CD4-positive, alpha-beta T cell treated with Interleukin-21 for 1 hour (primary cell): ENCODE measurements at regions not wholly inside any gene's neighbourhood (a gene's known extent, or its start where the extent isn't known, plus 50 kb on each side); places are given as distances from the start of the nearest gene placed in this dataset.

Experiments used
- DNase-seq: peaks from one replicate; pipeline ENCODE4 v3.0.0-alpha.2; 2020

DNA sequence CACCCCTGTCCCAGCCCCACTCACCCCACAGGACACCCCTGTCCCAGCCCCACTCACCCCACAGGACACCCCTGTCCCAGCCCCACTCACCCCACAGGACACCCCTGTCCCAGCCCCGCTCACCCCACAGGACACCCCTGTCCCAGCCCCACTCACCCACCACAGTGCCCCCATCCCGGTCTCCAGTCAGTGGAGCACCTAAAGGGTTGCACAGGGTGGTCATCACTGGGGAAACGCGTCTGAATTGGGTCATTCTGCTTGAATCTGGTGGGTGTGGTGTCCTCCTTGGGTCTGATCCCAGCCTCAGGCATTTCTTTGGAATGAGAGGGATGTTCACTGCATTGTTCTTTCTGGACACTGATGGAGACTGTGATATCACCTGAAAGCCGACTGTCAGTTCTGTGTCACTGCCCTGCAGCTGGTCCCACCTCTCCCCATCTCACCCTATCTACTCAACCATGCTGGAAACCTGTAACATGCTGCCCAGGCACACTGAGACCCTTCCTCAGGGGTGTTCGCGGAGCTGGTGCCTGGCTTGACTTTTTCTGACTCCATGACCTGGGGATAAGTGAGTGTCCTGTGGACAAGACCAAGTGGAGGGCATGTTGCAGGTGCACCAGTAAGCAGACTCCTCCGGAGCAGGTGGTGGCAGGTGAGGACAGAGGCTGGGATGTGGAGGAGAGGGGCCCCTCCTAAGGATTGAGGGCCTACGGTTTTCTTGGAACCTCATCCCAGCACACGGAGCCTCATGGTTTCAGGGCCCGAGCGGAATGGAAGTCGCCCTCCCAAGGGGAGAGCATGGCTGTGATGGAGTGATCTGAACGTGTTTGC is 262.5 kb upstream of the PPP2R2D start:
- DNase-seq, result no peak

DNA sequence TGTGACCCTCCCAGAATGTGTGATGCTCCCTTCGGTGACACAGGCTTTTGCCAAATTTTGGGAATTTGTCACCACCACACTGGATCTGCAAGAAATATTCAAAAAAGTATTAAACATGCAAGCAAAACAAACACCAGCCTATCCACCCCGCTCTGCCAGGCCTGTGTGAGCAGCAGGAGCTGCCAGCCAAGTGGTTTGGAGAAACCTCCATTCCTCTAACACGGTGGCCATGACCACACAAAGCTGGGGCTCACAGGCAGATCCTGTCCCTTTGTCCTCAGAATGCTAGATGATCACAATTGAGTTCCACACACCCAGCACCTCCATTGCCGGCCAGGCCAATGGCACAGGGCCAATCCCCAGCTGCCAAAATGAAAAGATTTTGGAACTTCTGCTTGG is 261.9 kb upstream of the PPP2R2D start:
- DNase-seq, result no peak

DNA sequence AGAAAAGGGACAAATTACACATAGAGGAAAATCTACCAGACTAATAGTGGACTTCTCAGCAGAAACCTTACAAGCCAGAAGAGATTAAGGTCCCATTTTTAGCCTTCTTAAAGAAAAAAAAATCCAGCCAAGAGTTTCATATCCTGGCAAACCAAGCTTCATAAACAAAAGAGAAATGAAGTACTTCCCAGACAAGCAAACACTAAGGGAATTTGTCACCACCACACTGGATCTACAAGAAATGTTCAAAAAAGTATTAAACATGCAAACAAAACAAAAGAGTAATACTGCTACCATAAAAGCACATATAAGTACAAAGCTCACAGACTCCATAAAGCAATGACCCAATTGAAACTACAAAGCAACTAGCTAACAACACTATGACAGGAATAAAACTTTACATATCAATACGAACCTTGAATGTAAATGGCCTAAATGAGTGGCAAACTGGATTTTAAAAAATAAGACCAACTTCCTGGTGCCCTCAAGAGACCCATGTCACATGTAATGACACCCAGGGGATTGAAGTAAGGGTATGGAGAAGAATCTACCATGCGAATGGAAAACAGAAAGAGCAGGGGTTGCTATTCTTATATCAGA is 260.7 kb upstream of the PPP2R2D start:
- no peak for DNase-seq

DNA sequence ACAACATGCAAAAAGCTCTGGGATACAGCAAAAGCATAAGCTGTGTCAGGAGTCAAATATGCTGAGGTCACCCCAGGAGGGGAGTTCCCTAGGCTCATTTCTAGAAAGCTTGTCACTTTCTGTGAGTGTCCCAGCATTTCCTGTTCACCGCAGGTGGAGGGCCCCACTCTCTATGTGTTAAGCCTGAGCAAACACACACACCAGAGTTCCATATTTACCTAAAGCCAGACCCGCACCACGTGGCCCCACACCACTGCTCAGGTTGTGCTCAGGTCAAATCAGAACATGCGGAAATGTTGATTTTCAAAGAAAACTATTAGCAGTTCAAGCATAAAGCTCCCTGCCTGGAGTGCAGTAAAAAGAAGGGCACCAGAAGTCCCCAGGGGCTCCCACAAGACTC is 259.6 kb upstream of the PPP2R2D start:
- DNase-seq, result no peak

DNA sequence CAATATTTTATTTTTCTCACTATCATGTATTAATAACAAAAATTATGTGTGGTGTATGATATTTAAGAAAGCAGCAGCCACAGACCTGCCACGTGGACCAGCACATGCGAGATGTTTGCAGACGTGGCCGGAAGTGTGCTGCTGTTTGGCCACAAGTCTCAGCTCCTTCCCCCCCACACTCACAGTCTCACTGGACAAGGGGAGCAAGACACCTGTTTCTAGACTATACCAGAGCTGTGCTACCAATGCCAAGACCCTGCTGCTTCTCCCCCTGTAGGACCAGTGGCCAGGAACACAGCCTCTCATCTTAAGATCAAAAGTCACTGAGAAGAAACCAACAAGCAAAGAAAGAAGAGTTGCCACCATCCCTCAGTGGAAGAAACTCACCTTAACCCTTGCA is 258.9 kb upstream of the PPP2R2D start:
- DNase-seq, result no peak

DNA sequence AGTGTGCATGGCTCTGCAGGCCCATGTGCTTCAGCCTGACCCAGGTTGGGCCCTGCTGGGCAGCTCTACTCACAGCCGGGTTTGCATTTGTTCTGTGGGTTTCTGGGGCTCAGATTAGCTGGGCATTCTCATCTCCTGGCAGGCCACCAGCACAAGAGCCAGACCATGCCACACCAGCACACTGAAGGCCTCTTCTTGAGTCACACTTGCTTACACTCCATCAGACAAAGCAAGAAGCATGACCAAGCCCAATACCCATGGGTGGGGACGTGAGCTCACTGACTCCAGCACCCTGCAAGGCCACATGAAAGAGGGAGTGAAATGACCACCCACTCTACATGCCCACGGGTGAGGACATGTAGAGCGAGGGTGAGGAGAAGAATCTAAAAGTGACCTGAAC is 257.8 kb upstream of the PPP2R2D start:
- no peak for DNase-seq

DNA sequence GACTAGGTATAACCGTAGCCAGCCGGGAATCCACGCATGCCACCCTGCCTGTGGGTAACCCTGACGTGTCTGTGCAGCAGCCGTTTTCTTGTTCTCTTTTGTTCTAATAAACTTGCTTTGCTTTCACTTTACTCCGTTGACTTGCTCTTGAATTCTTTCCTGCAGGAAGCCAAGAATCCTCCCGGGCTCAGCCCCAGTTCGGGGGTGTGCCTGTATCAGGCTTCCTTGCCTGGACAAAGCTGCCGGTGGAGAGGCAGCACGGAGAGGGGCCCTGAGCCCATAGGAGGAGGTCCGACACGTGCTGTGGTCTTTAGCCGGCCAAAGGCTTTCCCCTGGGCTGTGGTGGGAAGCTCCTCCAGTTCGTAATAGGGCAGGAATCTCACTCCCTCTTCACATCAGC is 256.5 kb upstream of the PPP2R2D start:
- no peak for DNase-seq

DNA sequence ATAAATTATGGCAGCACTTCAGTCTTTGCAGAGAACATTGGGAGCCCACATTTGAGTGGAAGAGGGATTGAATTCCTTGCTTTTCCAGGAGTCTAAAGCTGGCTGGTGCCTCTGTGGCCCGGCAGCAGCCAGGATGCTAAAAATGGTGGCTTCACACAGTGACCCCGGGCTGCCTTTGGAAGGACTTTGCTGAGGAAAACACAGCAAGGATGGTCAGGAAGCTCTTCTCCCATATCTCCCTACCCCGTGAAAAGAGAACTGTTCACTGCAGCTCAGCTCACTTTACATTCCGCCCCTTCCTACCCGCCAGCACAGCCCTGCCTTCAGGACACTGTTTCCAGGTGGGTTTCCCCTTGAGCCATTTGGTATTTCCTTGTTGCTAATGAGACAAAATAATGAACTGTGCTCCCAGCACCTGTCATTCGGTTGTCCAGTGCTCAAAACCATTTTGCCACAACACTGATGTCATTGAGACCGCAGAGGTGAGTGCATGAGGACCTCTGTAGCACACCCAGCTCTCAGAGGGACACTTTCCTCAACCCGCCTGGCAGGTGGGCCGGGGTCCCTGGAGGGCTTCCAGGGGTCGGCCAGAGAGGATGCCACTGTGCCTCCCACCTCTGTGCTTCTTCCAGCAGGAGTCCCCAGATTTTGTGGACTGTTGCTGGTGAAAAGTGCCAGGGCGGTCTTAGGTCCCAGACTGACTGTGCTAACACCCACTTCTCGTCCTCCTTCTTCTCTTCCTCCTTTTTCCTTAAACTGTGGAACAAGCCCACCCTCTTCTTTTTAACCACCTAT is 255.7 kb upstream of the PPP2R2D start:
- no peak for DNase-seq

DNA sequence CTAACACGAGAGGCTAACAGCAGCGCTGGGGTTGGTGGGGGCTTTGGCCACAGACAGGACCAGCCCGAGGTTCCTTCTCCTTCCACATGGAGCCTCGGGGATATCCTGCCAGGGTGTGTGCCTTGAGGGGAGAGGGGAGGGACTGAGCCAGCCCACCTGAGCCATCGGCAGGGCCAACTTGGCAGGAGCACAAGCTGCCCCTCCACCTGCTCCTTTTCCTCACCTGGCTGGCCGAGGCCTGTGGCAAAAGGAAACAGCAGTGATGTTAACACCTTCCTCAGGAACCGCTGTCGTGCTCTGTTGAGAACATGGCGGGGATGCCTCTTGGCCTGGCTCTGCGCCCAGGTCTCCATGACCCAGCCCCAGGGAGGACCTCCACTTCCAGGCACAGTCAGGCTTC is 255.1 kb upstream of the PPP2R2D start:
- no peak for DNase-seq

DNA sequence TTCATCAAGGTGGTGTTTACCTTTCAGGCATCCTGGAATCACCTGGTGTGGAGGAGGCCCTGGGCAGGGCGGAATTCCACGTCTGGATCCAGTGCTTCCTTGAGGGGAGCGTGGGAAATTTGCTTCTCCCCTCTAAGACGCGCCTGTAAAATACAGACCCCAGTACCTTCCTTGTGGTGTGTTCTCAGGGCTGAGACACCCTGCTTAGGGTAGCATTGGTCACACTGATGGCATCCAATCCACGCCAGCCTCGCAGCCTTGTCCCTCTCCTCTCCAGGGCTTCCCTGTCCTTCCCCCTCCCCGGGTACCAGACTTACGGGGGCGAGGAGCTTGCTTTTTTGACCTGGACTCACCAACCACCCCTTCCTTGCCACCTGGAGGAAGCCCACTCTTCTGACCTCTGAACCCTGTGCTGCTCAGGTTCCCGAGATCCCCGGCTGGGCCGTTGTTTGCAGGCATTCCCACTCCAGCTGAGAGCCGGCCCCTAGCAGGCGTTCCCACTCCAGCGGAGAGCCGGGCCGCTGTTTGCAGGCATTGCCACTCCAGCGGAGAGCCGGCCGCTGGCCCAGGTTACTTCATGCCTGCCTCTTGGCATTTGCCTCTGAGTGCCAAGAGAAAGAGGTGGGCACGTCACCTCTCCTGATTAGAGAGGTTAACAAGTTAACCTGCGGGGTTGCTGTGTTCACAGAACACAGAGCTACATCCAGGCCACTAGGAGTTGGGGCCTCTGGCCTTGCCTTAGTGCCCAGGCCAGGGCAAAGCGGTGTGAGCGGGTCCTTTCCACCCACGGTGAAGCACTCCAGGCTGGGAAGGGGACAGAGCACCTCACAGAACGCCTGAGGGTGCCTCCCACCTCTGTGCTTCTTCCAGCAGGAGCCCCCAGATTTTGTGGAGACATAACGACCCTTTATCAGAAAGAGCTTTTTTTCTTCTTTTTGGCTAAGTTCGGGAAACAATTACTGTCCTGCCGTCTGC is 254.0 kb upstream of the PPP2R2D start:
- no peak for DNase-seq

DNA sequence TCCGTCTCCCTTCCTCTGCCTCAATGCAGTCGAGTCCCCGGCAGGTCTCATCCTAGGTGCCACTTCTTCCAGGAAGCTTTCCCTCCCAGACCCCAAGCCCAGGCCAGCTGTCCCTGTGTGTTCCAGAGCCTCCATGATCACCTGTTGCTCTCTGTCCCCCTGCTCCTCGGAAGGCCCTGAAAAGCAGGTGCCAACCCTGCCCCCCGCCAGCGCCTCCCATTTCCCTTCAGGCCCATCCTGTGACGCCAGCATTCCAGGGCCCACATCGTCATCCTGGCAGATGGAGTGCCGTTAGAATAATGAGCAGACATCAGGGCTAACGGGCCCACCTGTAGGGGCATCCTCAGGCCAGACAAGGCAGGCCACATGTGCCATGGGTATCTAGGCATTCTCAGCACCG is 253.0 kb upstream of the PPP2R2D start:
- no peak for DNase-seq

DNA sequence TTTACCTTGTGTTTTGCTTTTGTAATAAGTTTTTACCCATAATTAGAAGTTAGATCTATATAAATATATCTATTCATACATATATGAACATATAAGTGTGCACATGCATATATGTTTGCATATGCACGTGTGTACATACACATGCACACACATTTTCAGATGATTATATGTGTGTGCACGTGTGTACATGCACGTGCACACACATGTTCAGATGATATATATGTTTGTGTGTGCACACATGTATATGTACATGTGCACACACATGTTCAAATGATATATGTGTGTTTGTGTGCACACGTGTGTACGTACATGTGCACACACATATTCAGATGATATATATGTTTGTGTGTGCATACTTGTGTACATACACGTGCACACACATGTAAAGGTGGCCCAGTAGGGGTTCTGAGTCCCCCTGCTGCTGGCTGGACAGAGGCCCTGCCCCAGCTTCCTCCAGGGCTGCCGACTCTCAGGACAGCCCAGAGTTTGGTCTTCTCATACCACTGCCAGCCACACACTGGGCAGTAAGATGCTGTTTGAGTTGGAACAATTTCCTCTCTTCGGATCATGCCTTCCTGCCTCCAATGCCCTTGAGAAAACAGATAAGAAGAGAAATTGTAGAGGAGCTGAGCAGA is 252.3 kb upstream of the PPP2R2D start:
- no peak for DNase-seq

DNA sequence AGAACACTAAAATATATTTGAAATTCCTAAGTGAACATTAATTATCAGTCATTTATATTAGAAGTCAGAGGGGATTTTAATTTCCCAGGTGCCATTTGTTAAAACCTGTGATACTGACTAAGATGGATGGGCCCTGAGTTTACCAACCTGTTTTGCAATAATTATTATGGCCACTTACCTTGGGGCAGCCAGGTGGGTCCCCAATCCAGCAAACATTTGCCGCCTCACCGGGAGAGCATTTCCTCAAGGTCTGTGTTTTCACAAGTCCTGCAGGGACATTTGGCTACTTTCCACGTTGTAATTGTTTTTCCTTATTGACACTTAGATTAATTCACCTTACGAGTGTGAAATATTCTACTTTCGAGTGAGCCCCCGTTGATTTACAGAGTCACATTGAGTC is 251.2 kb upstream of the PPP2R2D start:
- no peak for DNase-seq

DNA sequence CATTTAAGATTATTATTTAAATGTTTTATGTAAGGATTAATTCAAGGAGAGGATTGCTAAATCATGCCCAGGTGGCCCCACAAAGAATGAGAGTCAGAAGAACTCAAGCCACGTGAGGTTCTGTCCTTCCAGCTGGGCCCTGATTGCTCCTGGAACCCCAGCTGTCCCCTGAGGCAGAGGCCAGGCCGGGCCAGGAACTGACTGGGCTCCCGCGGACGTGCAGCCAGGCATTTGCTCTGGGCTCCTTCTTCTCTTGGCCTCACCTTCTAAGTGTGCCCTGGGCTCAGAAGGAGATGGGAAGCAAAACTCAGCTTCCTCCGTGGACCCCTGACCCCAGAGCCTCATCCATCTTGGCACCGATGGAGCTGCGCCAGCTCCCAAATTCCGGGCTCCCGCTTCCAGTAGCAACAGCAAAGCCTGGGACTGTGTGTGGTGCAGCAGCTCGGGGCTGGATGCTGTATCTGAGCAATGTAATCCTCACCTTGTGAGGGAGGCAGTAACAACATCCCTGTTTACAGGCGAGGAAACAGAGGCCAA is 250.6 kb upstream of the PPP2R2D start:
- no peak for DNase-seq

DNA sequence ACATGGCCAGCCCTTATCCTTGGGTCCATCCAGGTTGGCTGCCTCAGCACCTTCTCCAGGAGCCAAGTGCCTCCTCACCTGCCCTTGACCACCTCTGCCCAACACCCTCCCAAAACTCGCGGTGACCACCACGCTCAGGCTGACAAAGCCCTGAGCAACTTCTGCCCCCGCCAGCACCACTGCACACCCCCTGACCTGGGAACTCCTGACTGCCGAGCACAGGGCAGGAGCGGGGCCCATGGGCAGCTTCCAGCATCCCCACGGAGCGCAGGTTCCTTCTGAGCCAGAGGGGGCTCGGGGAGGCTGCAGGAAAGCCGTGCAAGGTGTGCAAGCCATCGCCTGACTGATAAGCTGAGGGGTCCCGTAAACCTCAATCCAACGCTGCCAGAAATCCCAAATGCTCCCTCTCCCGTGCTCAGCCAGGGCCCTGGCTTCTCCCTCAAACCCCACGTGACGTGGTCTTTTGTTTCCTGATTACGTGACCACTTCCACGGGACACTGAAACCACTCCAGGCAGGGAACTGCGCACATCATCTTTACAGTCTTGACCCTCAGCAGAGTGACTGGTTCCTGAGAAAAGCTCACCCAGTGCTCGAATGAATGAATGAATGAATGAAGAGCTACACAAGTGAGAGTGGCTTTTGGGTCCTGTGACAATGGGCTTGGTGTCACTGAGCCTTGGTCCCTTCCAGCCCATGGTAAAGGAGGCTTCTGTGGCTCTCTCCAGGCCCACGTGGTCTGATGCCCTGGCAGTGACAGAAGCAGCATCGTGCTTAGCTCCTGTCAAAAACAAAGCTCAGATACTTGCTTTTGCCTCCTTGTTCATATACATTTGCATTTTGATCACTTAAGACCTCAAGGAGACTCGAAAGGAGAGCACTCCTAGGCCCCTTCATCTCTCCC is 249.8 kb upstream of the PPP2R2D start:
- DNase-seq, result no peak

DNA sequence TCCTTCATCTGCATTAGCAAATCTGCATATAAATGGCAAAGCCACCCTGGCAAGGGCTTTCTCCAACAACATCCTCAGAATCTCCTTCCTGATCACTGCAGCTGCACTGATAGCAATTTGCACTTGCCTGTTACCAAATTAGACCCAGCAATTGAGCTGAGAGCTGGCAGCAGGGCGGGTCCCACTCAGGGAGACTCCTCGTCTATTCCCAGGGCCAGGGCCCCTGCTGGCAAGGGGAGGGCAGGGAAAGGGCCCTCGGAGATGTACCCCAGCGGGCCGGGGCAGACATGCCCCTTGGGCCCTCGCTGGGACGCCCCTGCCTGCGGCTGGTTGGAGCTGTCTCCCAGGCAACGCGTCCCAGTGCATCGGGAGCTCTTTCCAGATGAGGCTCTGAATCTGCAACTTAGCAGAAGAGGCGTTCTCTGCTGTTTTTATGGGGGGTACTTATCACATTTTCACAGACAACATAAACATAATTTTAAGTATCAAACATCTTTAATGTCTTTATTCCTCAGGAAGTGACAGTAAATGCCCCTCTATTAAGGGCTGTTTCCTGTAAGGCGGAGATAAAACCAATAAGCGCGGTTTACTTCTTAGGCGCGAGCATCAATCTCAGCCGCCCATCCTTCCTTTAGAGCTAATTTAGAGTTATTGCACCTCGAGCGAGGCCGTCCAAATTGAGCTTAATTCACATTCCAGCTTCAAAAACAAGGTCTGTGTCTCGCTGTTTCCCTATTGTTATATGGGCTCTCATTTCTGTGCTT is 249.0 kb upstream of the PPP2R2D start:
- no peak for DNase-seq

DNA sequence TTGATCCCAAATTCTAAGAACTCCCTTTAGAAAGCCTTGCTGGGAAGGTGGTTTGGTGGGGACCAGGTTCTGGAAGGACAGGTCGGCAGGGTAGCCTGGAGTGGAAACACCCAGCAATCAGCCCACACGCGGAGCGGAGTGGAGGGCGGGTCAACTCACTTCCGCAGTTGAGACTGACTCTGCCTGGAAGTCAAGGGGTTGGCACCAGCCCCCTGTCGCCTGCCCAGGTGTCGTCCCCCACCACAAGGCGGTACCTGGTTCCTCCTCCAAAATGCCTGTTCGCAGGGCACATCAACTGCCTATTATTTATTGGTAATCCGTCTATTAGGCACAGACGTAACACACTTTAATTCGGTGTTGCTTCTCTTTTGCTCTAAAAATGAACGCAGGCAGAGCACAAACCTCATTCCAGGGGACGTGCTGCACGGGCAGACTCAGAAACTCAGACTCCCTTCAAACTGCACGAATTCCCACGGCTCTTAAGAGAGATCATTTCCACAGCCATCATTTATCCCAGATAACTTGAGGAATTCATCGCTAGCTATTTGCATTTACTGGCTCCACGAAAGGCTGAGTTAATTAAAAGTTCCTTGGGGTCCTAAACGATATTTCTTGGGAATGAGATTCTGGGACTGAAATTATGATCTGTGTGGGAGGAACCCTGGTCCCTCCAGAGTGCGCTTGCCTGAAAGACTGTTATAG is 248.2 kb upstream of the PPP2R2D start:
- no peak for DNase-seq

DNA sequence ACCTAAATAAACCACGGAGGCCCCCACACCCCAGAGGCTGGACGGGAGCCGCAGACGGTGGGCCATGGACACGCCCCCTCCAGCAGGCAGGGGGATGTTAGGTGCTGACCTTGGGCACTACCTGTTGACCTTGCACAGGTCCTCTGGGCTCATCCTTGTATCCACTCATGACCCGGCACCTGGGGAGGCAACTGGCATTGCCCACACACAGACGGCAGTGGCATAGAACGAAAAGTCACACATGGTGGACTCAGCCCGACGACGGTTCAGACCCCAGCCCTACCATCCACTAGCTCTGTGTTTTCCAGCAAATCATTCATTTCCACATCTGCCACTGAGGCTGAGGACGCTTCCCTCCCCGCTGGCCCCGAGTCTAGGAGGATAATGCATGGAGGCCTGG is 247.7 kb upstream of the PPP2R2D start:
- no peak for DNase-seq
